GM18517 (cell line): ENCODE measurements at regions not wholly inside any gene's neighbourhood (a gene's known extent, or its start where the extent isn't known, plus 50 kb on each side); places are given as distances from the start of the nearest gene placed in this dataset.
"Not testable (repeated sequence)": the region's sequence is repeated elsewhere in the genome, so short reads cannot be mapped to it uniquely, and the experiment has no call there.

Experiments
- ATAC-seq: cut with Tn5 transposase; IDR thresholded peaks from one replicate; pipeline ENCODE4 v1.9.1; 2021; ENCODE audit warnings: mild to moderate bottlenecking, moderate library complexity; ENCODE audit not compliant: unreplicated experiment

DNA sequence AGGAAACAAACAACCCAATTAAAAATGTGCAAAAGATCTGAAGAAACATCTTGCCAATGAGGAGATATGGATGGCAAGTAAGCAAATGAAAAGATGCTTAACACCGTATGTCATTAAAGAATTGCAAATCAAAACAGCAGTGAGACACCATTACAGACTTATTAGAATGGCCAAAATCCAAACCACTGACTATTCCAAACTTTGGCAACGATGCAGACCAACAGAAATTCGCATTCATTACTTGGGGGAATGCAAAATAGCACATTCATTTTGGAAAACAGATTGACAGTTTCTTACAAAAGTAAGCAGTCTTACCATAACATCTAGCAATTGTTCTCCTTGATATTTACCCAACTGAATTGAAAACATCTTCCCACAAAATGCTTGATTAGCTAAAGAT, 1118.7 kb downstream of the SUCLG1 start:
- ATAC-seq, result no peak

DNA sequence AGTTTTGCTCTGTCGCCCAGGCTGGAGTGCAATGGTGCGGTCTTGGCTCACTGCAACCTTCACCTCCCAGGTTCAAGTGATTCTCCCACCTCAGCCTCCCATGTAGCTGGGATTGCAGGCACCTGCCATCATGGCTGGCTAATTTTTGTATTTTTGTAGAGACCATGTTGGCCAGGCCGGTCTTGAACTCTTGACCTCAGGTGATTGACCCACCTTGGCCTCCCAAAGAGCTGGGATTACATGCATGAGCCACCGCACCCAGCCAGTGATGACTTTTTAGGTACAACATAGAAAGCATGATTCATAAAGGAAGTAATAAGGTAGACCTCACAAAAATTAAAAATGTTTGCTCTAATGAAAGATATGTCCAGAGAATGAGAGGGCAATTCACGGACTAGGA, 1119.1 kb downstream of the SUCLG1 start:
- ATAC-seq, result not testable (repeated sequence)

DNA sequence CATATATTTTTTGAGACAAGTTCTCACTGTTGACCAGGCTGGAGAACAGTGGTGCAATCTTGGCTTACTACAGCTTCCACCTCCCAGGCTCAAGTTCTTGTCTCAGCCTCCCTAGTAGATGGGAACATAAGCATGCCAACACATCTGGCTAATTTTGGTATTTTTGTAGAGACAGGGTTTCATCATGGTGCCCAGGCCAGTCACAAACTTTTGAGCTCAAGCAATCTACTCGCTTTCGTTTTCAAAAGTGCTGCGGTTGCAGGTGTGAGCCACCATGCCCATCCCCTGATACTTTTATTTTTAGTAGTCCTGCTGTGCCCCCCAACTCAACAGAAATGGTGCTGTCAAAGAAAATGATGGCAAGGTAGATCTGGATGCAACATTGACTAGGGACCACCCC, 1127.3 kb downstream of the SUCLG1 start:
- no peak for ATAC-seq

DNA sequence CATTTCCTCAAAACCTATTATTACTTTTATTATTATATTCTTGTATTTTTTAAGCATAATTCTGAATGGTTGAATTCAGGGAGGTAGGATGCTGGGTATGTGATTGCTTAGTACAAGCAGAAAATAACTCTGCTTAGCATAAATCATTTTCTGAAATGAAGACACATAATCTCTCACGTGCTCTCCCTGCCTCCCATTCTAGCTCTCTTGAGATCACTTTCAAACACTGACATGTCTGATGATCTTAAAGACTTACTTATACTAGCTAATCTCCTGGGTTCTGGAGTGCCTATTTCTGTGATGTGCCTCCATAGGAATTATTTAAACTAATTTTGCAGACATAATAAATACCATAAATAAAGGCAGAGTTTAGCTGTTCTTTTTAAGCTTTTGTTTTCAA, 1136.0 kb downstream of the SUCLG1 start:
- ATAC-seq, result no peak

DNA sequence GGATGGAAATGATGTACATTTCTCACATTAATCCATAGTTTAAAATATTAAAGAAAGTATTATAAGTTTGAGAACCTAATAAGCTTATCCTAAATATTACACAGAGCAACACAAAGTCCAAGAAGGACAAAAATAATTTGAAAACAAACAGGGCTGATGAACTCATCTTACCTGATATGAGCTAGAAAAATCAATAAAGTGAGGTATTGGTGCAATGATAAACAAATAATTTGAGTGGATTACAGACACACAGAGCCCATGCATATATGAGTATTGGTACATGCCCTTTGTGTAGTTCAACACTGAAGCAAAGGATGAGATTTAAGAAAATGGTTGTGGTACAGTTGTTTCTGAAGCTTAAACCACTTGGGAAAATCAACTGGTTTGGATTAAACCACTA, 1139.0 kb downstream of the SUCLG1 start:
- no peak for ATAC-seq

DNA sequence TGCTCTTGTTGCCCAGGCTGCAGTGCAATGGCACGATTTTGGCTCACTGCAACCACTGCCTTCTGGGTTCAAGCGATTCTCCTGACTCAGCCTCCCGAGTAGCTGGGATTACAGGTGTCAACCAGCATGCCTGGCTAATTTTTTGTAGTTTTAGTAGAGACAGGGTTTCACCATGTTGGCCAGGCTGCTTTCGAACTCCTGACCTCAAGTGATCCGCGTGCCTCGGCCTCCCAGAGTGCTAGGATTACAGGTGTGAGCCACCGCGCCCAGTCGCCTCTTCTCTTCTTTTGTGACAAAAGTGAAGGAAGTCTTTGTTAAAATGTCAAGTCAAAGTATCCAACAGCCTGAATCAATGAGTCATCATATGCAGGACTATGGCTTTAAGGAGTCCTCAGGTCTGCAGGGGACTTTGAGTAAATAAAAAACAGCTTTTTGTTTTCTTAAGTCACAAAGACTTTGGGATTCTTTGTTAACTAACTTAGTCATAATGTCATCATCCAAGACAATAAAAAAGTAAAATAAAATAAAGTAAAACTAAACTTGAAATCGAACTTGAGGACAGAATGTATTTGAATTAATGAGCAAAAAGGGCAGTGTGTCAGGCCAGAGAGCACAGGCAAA, 1153.2 kb downstream of the SUCLG1 start:
- no peak for ATAC-seq

DNA sequence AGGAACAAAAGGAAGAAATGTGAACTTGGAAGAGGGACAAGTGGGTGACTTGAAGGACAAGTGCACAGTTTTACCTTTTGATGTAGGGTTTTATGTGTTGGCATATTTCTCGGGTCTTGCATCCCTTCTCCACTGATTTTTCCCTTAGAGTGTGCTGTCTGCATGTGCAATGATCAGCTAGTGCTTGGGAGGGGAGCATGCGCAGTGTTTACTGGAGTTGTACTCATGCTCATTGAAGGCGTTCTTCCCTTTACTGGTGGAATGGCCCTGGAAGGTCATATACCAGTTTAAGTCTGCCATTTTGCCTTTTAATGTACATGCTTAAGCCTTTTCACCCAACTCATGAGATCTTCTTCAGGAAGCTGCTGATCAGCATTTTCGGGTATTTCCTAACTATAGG, 1168.0 kb downstream of the SUCLG1 start:
- ATAC-seq, result no peak

DNA sequence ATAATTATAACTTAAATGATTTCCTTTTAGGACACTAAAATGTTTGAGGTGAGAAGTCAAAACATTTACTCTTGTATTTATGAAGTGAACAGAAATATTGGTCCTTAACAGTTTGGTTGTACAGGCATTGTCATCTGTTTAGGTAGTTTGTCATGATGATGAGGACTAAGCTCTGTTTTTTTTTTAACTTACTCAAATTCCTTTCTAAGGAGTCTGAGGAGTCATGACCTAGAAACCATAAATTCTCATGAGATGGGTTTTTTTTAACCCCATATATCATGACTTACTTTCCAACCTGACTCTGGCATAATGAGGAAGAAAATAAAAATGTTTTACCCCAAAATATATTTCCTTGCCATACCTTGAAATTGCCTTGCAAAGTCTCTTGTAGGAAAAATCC, 1176.2 kb downstream of the SUCLG1 start:
- no peak for ATAC-seq

DNA sequence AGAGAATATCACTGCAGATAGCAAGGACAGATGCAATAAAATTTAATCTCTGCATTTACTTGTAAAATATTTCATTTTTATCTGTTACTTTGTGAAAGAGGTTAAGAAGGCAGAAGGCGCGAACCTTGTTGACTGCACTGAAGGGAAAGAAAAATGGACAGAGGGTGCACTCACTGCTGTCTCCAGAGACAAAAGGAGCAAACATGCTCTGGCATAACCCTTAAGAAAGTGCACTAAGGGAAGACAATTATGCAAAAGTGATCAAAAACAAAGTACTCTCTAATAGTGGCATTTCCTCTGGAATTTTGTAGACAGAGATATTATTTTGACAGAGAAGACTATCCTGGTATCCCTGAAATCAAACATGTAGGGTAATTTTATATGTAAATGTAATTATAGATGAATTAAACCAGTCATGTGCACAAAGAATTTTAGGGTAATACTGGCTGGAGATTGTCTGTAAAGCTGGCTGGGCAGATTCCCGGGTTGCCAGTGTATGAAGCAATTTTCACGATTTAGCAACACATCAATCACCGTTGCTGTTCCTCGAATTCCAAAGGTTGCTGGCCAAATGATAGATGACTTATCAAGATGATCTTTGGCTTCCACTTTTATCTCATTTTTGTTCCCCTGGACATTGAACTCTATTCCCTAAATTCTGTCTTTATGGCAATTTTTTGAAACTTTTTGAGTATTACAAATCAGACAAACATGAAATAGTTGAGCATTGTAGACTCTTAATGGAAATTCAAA, 1176.9 kb downstream of the SUCLG1 start:
- ATAC-seq, result no peak

DNA sequence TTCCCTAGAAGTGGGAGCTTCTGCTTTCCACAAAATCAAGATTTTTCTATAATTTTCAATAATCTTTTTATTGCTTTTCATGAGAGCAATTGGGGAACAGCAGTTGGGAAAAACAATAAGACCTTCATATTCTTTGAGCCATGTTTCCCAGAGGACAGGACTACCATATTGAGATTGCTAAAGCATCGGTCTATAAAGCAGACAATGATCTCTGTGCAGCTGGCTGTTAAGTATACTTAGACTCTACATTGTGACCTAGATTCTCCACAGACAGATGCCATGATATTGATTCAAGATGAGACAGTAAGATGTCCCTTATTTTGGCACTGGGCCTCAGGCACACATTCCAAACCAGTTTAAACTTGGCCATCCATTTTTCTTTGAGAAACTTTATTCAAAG, 1178.7 kb downstream of the SUCLG1 start:
- ATAC-seq, result no peak

DNA sequence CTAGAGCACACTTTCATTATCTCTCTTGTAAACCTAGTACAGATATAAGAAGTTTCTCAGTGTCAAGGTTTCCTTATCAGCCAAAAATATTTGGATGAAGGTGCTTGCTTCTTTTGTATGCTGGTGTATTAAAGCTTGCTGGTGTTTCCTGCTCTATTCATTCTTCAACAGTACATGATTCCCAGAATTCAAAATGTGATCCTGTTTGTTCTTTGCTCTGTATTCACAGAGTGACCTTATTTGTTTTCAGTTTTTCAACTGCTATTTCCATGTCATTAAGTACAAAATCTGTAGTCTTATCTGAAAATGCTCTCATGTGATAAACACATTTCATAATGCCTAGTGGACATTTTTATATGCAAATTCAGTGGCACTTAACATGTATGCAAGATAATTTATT, 1185.8 kb downstream of the SUCLG1 start:
- no peak for ATAC-seq

DNA sequence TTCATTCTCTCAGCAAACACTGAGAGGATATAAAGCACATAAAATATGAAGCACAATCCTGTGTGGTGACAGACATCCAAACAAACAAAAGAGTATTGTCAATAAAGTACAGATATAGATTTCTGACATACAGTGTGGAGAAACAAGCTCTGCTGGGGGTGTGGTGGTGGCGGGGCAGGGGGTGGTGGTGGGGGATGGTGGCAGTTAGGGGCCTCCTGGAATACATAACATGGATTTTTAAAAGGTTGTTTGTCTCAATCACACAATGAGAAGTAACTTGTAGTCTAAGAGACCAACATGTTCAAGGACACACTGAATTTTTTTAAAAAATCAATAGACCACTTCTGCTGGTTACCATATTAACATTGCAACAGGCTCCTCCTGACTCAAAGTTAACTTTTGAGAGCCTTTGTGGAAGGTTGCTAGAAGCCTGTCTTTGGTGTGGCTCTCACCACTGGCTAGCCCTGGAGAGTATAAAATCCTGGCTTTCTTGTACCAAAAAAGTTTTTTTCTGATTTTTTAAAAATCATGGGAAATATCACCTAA, 1197.4 kb downstream of the SUCLG1 start:
- ATAC-seq, result no peak

DNA sequence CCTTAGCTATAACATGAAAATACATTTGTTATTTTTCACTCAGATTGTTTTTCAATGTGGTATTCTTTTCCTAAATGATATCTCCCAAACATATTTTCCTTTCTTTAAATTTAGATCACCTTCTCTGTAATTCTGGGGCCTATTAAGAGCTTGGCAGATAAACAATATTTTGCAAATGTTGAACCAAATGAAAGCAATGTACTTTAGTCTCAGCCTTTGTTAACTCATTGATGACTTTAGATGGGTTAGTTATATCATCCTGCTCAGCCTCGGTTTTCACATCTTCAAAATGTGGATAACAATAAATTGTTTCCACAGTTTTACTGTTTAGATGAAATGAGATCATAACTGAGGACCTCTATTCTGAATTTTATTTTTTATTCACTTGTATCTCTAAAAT, 1205.2 kb downstream of the SUCLG1 start:
- no peak for ATAC-seq

DNA sequence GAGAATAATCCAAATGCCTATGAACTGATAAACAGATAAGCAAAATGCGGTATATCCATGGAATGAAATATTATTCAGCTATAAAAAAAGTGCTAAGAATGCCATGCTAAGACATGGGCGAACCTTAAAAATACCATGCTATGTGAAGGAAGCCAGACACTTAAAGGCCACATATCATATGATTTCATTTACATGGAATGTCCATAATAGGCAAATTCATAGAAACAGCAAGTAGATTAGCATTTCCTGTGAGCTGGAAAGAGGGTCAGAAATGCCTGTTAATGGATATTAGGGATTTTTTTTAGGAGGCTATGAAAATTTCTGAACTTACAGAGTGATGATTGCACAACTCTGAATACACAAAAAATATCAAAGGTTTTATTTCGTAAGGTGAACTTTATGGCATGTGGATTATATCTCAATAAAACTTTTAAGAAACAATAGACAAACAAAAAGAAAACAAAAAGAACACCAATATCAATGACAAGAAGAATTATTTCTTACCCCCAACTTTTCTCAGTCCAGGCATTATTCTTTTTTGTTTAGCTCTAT, 1207.7 kb downstream of the SUCLG1 start:
- ATAC-seq, result no peak

DNA sequence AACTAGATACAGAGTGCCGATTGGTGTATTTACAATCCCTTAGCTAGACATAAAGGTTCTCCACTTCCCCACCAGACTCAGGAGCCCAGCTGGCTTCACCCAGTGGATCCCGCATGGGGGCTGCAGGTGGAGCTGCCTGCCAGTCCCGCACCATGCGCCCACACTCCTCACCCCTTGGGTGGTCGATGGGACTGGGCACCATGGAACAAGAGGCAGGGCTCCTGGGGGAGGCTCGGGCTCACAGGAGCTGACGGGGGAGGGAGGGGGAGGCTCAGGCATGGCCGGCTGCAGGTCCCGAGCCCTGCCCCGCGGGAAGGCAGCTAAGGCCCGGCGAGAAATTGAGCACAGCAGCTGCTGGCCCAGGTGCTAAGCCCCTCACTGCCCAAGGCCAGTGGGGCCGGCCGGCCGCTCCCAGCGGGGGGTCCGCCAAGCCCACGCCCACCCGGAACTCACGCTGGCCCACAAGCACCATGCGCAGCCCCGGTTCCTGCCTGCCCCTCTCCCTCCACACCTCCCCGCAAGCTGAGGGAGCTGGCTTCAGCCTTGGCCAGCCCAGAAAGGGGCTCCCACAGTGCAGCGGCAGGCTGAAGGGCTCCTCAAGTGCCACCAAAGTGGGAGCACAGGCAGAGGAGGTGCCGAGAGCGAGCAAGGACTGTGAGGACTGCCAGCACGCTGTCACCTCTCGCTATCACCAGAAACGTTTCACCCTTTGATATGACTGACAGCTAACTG, 1213.1 kb downstream of the SUCLG1 start:
- ATAC-seq, result not testable (repeated sequence)

DNA sequence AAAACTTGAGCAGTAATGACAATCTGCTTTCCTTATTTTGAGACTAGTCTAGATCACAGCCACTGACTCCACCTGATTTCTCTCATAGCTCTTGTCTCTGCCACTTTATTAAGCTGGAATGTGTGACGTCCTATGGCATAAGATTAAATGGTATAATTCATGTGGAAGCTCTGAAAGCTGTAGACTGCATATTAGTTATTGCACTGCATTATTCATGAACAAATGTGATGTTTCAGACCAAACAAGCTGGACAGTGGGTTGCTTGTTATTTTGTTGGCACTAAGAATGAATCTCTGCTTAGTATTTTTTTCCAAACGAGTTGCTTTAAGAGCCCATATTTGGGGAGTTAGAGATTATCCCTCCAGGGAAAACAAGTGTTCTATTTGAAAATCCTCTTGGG, 1218.5 kb downstream of the SUCLG1 start:
- no peak for ATAC-seq

DNA sequence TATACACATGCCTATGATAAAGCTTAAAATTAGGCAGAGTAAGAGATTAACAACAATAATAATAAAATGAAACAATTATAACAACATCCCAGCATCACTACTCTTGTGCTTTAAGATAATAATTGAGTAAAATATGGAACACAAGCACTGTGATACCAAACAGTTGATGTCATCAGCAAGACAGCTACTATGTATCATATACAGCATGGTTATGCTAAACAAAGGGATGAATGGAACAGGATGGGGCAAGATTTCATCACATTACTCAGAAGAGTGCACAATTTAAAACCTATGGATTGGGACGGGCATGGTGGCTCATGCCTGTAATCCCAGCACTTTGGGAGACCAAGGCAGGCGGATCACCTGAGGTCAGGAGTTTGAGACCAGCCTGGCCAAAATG, 1221.0 kb downstream of the SUCLG1 start:
- no peak for ATAC-seq

DNA sequence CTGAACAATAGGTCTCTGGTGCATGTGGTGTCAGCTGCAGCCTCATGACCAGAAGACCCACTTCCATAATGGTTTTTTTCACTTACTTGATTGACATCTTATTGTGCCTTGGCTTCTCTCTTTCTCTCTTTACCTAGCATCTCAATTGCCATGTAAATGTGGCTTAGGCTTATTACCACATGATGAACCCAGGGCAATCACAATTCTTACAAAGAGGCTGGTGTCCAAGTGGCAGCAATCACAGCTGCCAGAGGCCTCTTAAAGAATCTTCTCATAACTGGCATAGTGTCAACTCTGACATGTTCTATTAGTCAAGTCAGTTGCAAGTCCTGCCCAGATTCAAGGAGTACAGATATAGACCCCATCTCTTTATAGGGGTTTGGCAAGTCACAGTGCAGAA, 1224.8 kb downstream of the SUCLG1 start:
- no peak for ATAC-seq

DNA sequence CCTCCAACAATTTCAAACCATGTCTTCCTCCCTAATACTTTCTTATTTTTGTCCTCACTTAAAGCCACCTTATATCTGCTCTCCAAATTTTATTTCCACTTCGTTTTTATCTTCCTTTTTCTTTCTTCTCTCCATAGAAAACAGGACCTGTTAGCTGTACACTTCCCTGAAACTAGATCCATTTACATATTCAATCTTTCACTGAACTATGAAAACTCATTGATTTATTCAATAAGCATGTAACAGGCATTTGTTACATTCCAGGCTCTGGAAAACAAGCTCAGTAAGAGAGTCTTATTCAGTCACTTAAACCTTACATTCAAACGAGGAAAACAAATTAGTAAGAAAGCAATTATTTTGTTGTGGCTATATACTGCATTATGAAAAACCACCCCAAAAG, 1225.3 kb downstream of the SUCLG1 start:
- ATAC-seq, result no peak

DNA sequence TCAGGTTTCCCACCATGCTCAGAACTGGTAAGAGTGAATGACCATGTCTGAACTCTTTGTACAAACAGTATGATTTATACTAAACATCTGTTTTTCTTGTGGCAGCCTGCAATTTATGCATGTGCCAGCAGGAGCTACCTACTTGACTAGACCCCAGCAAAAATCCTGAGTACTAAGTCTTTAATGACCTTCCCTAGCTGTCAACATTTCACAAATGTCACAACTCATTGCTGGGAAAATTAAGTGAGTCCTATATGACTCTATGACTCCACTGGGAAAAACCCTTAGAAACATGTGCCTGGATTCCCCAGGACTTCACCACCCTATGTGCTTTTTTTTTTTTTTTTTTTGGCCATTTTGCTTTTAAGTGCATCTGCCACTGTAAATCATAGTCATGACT, 1225.8 kb downstream of the SUCLG1 start:
- ATAC-seq, result no peak

DNA sequence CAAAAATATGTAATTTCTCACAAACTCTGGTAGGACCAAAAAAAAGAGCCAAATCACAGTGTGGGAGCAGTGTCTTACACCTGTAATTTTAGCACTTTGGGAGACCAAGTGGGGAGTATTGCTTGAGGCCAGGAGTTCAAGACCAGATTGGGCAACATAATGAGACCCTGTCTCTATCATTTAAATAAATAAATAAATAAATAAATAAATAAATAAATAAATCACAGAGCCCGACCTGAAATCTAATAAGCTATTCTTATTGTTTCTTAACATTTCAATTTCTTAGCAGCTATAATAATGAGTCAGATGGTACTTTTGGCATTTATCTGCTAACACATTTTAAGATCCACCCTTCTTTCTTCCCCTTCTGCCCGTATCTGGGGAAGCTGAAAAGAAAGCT, 1229.6 kb downstream of the SUCLG1 start:
- no peak for ATAC-seq
